GM12892 (cell line): ENCODE measurements at regions not wholly inside any gene's neighbourhood (a gene's known extent, or its start where the extent isn't known, plus 50 kb on each side); places are given as distances from the start of the nearest gene placed in this dataset.
A peak's percentile ranks its signal among the peaks of the same experiment; 100 is the strongest.

ENCODE experiments used
- DNase-seq: peaks from one replicate; pipeline ENCODE4 v3.0.0; 2011; ENCODE audit not compliant: insufficient read length
- FAIRE-seq: peaks from 2 replicates; lab custom pipeline; 2011; peaks lifted over from hg19 to GRCh38; lab: Jason Lieb, UNC
- POLR2A ChIP-seq: IDR thresholded peaks from 2 replicates; pipeline ENCODE4 v1.6.1; 2011; ENCODE audit warnings: low read depth, low read length, control low read depth
- POLR2AphosphoS5 ChIP-seq: IDR thresholded peaks from 2 replicates; pipeline ENCODE4 v1.6.1; 2011; ENCODE audit warnings: low read depth, low read length, control low read depth
- TAF1 ChIP-seq: IDR thresholded peaks from 2 replicates; pipeline ENCODE4 v1.6.1; 2011; ENCODE audit warnings: low read depth, mild to moderate bottlenecking, control low read depth, low read length, borderline replicate concordance

DNA sequence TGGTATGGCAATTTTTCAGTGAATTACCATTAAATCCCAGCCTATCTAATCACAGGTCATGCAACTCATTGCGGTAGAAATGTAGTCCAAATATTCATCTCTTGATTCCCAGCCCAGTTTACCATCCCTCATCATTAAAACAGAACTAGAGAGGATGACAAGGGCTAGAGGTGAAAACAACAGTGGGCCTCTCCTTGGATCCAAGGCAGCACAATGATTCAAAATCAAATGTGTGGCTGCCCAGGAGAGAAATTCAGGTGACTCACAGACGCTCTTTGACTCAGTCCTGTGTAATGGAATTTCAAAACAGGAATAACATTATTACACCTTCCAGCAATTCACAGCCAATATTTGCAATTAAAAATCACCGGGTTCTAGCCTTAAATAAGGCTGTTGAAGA lies 246.5 kb downstream of the TBL1XR1 start:
- TF ChIP-seq POLR2A (no peak), TAF1 (no peak), POLR2AphosphoS5 (no peak)
- FAIRE-seq, result no peak
- DNase-seq, result no peak

- TF ChIP-seq TAF1 (no peak), POLR2A (no peak), POLR2AphosphoS5 (no peak)
- DNase-seq (no peak), FAIRE-seq (no peak)
Measured at GRCh38 chr3:176948151-176948550, 249.1 kb downstream of the TBL1XR1 start.

GRCh38 chr3:176946202-176946601 lies 251.1 kb downstream of the TBL1XR1 start:
- FAIRE-seq (no peak), DNase-seq (no peak)
- TF ChIP-seq TAF1 (no peak), POLR2AphosphoS5 (no peak), POLR2A (no peak)

- FAIRE-seq, result no peak
Measured at GRCh38 chr3:176942305-176942704, 255.0 kb downstream of the TBL1XR1 start.

GRCh38 chr3:176941689-176942088 lies 255.6 kb downstream of the TBL1XR1 start:
- FAIRE-seq (no peak), DNase-seq (no peak)
- no peak for TF ChIP-seq POLR2A
- no peak for TF ChIP-seq POLR2AphosphoS5
- TF ChIP-seq TAF1, result no peak

More at GRCh38 chr3:176942305-176942704, 255.0 kb downstream of the TBL1XR1 start:
- DNase-seq, result no peak
- TF ChIP-seq TAF1, result no peak
- no peak for TF ChIP-seq POLR2AphosphoS5
- TF ChIP-seq POLR2A, result no peak

- peak; percentile 26 for DNase-seq
- no peak for TF ChIP-seq POLR2AphosphoS5
- TF ChIP-seq POLR2A, result no peak
- no peak for TF ChIP-seq TAF1
- FAIRE-seq, result peak; percentile 70
Measured at GRCh38 chr3:176939022-176939817, 258.1 kb downstream of the TBL1XR1 start.

GRCh38 chr3:176937994-176938393 lies 259.3 kb downstream of the TBL1XR1 start:
- FAIRE-seq (no peak), DNase-seq (no peak)
- TF ChIP-seq TAF1 (no peak), POLR2AphosphoS5 (no peak), POLR2A (no peak)

DNA sequence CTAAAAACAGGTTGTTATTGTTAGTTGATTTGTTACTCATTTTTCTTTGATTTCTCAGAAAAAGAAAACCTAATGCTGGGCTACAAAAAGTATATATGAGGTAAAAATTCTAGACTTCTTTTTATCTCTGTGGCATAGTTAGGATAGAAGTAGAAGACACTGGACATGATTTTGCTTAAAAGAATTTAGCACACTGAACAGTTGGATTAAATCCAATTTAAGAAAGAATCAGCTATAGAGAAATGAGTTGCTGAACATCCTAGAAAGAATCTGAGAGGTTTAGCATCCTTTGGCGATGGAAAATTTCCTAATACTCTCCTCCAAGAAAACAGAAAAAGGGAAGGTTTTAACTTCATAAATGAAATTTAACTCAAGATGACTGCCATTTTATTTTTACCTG lies 259.7 kb downstream of the TBL1XR1 start:
- no peak for DNase-seq
- FAIRE-seq, result no peak
- TF ChIP-seq POLR2AphosphoS5, result no peak
- no peak for TF ChIP-seq POLR2A
- TF ChIP-seq TAF1, result no peak

DNA sequence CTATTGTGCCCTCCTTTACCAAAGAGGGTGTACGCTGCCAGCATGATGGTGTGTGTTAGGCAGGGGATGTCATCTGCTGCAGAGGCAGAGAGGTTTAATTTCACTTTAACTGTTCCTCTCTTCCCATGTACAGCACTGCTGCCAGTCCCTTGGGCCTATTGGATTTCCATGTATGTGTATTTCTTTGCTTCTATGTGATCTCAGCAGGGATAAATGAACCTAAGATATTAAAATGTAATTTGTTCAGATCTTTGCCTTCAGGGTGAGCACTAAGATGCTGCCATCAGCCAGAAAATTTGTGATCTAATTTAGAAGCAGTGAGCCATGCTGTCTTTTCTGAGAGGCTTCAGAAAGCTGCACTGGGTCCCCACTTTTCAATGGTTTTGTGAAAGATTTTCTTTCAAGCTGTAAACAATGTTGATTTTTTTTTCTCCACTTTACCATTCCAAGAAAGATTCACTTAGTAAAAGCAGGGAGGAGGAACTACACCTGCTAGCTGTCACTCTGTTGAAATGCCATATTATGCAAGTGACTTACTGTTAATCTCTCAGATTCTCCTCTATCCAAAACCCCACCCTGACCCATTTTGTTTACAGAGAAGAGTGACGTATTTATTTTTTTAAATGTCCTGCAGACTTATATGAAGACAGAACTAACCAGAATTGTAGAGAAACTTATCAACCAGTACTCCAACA lies 261.9 kb downstream of the TBL1XR1 start:
- DNase-seq (no peak), FAIRE-seq (no peak)
- no peak for TF ChIP-seq POLR2AphosphoS5
- no peak for TF ChIP-seq POLR2A
- TF ChIP-seq TAF1, result no peak

GRCh38 chr3:176934698-176935097 lies 262.6 kb downstream of the TBL1XR1 start:
- TF ChIP-seq POLR2A (no peak), POLR2AphosphoS5 (no peak), TAF1 (no peak)
- DNase-seq, result no peak
- FAIRE-seq, result no peak

DNA sequence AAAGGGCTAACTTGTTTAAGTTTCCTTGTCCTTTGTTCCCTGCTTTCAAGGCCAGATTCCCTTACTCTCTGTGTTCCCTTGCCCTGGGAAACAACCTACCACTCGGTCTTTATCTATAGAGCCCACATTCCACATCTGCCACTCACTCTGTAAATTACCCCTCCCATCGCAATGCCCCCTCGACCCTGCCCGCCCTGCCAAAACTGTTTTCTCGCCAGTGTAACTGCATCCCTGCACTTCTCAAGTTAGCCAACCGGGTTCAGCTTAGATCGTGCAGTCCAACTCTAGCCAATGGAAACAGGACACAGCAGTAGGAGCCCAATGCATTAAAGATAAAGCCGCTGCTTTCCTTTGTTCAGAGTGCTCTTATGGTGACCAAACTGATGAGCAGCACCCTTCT lies 263.6 kb downstream of the TBL1XR1 start:
- DNase-seq (no peak), FAIRE-seq (no peak)
- TF ChIP-seq TAF1 (no peak), POLR2AphosphoS5 (no peak), POLR2A (no peak)
